Panc1 (cell line): ENCODE measurements at regions not wholly inside any gene's neighbourhood (a gene's known extent, or its start where the extent isn't known, plus 50 kb on each side); places are given as distances from the start of the nearest gene placed in this dataset.
A peak's percentile ranks its signal among the peaks of the same experiment; 100 is the strongest.

Experiments used
- ATAC-seq: fragments of 200-7000 bp; cut with Tn5 transposase; 2 replicates; pipeline ENCODE4 v1.9.1; 2020; ENCODE audit warnings: mild to moderate bottlenecking, moderate library complexity
- BruUV-seq: library from RNA; stranded (reverse); fragments of 400-500 nt; replicated peaks from 2 replicates; lab custom pipeline; 2021; lab: Mats Ljungman, UMichigan
- CTCF ChIA-PET: fragments of 300-600 bp; sonication (Branson Sonifier 250); formaldehyde crosslinking; loops from one replicate; lab custom pipeline; 2022; ENCODE audit warnings: antibody characterized with exemption; lab: Charles Lee
- POLR2A ChIA-PET: fragments of 300-600 bp; sonication (Branson Sonifier 250); formaldehyde crosslinking; loops from one replicate; lab custom pipeline; 2022; ENCODE audit warnings: antibody characterized with exemption; lab: Charles Lee
- DNase-seq: peaks from one replicate; pipeline ENCODE4 v3.0.0-alpha.2; 2010; ENCODE audit warnings: low read depth, low spot score
- H3K27ac ChIP-seq: 2 replicates; pipeline ENCODE4 v1.5.1; 2011; ENCODE audit warnings: mild to moderate bottlenecking, low read length, inconsistent platforms
- H3K27me3 ChIP-seq: fragments of 200-500 bp; sonication (Bioruptor generic); 2 replicates; pipeline ENCODE4 v1.6.0; 2014; ENCODE audit warnings: low read length, inconsistent platforms; ENCODE audit not compliant: control insufficient read depth, insufficient read depth
- H3K36me3 ChIP-seq: fragments of 200-500 bp; sonication (Bioruptor generic); 2 replicates; pipeline ENCODE4 v1.5.1; 2014; ENCODE audit warnings: inconsistent platforms, mild to moderate bottlenecking, low read length, moderate library complexity; ENCODE audit not compliant: control insufficient read depth, insufficient read depth
- H3K4me1 ChIP-seq: 2 replicates; pipeline ENCODE4 v1.5.1; 2011; ENCODE audit warnings: inconsistent platforms, mild to moderate bottlenecking, low read length, moderate library complexity; ENCODE audit not compliant: control insufficient read depth, insufficient read depth
- H3K4me3 ChIP-seq, 2 experiments: 2 replicates each; pipeline ENCODE4 v1.5.1; 2011 to 2012; ENCODE audit warnings: low read depth in 2 of 2, low read length in 2 of 2, mild to moderate bottlenecking in 2 of 2, inconsistent platforms in 1 of 2, moderate library complexity in 1 of 2
- H3K9me3 ChIP-seq: fragments of 200-500 bp; sonication (Bioruptor generic); 2 replicates; pipeline ENCODE4 v1.5.1; 2014; ENCODE audit warnings: low read depth, mild to moderate bottlenecking, inconsistent platforms, low read length, moderate library complexity; ENCODE audit not compliant: control insufficient read depth, insufficient read depth
- CTCF ChIP-seq: fragments of 450-650 bp; IDR thresholded peaks from 2 replicates; pipeline ENCODE4 v1.5.1; 2017; ENCODE audit warnings: mild to moderate bottlenecking
- POLR2AphosphoS5 ChIP-seq: IDR thresholded peaks from 2 replicates; pipeline ENCODE4 v1.6.1; 2012; ENCODE audit warnings: mild to moderate bottlenecking, low read depth, low read length, moderate library complexity
- SIN3A ChIP-seq: IDR thresholded peaks from 2 replicates; pipeline ENCODE4 v1.6.1; 2012; ENCODE audit warnings: low read depth, mild to moderate bottlenecking, low read length, moderate library complexity, borderline replicate concordance; ENCODE audit not compliant: insufficient read depth
- TCF7L2 ChIP-seq: IDR thresholded peaks from 2 replicates; pipeline ENCODE4 v1.6.1; 2011; ENCODE audit warnings: mild to moderate bottlenecking, low read depth, low read length, inconsistent platforms
- in situ Hi-C: cut with HindIII; loops from 2 replicates; pipeline ENCODE4 v1.10.0; 2016; ENCODE audit warnings: low sequenced_read_pairs, low pct_unique_long_range_greater_than_20kb
- intact Hi-C: fragments of 100-400 bp; cut with micrococcal nuclease; formaldehyde crosslinking; loops from one replicate; pipeline ENCODE4 v1.10.0; 2022; ENCODE audit not compliant: unreplicated experiment
- TF ChIP-seq, protein P1 (sequence below), 2 experiments: IDR thresholded peaks; 2 replicates each; pipeline ENCODE4 v1.6.1; 2011 to 2012; ENCODE audit warnings: low read depth in 2 of 2, control low read depth in 1 of 2, low read length in 1 of 2, mild to moderate bottlenecking in 1 of 2, moderate library complexity in 1 of 2; ENCODE audit not compliant: insufficient read depth in 1 of 2

DNA sequence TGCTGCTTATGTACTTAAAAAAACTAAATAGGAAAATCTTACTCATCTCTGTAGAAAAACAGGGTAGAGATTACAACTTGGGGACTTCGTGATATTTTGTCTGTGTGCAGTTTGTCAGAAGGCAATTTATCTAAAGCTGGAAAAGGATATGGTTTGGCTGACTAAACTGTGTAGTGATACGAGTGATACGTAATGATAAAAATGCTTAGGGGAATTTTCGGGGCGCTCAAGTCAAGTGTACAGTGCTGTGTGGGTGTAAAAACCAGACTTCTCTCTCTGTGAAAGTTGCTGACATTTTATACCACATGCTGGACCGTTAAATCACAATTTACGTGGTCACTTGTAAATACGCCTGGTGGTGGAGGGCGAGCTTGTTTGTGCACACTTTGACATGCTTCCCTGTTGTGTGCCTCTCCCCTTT is 221.7 kb downstream of the KCNRG start:
- peak overlapping the region in 1 of 2 experiments; percentile 37; a peak in 2 of 4 replicates for H3K4me3 ChIP-seq
- H3K36me3 ChIP-seq = no peaks in the 10 kb centered on the region
- peaks cover 31% of the 10 kb centered on the region for H3K4me1 ChIP-seq
- peak overlapping the region; percentile 99 for H3K27ac ChIP-seq
- intact Hi-C loops = no loop called here
- H3K9me3 ChIP-seq = no peaks in the 10 kb centered on the region
- DNase-seq = no peak
- TF ChIP-seq CTCF = no peak
- TF ChIP-seq SIN3A = no peak
- no peak for TF ChIP-seq POLR2AphosphoS5
- TF ChIP-seq, protein P1, sequence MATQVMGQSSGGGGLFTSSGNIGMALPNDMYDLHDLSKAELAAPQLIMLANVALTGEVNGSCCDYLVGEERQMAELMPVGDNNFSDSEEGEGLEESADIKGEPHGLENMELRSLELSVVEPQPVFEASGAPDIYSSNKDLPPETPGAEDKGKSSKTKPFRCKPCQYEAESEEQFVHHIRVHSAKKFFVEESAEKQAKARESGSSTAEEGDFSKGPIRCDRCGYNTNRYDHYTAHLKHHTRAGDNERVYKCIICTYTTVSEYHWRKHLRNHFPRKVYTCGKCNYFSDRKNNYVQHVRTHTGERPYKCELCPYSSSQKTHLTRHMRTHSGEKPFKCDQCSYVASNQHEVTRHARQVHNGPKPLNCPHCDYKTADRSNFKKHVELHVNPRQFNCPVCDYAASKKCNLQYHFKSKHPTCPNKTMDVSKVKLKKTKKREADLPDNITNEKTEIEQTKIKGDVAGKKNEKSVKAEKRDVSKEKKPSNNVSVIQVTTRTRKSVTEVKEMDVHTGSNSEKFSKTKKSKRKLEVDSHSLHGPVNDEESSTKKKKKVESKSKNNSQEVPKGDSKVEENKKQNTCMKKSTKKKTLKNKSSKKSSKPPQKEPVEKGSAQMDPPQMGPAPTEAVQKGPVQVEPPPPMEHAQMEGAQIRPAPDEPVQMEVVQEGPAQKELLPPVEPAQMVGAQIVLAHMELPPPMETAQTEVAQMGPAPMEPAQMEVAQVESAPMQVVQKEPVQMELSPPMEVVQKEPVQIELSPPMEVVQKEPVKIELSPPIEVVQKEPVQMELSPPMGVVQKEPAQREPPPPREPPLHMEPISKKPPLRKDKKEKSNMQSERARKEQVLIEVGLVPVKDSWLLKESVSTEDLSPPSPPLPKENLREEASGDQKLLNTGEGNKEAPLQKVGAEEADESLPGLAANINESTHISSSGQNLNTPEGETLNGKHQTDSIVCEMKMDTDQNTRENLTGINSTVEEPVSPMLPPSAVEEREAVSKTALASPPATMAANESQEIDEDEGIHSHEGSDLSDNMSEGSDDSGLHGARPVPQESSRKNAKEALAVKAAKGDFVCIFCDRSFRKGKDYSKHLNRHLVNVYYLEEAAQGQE (IDR thresholded peaks at IDR 0.05; ENCODE audit: insufficient read depth in 1 of 2, low read depth in 2 of 2, low read length in 1 of 2) = no peak
- TF ChIP-seq TCF7L2 = no peak
- in situ Hi-C loops = no loop called here
- peak; percentile 41; the same call in 1 of the 2 replicates for ATAC-seq
- ChIA-PET POLR2A (no interaction called here), CTCF (no interaction called here)
- H3K27me3 ChIP-seq = no peaks in the 10 kb centered on the region
- BruUV-seq = no TSS peak

- no peak overlapping the region for H3K4me3 ChIP-seq
- no peaks in the 10 kb centered on the region for H3K27me3 ChIP-seq
- ChIA-PET CTCF (no interaction called here), POLR2A (no interaction called here)
- in situ Hi-C loops (no loop called here), intact Hi-C loops (no loop called here)
- H3K27ac ChIP-seq = peak overlapping the region; percentile 99
- peaks cover 39% of the 10 kb centered on the region for H3K4me1 ChIP-seq
- BruUV-seq = no TSS peak
- no peaks in the 10 kb centered on the region for H3K9me3 ChIP-seq
- TF ChIP-seq SIN3A (no peak), CTCF (no peak), TCF7L2 (no peak), POLR2AphosphoS5 (no peak)
- TF ChIP-seq, protein P1 (IDR thresholded peaks at IDR 0.05; ENCODE audit: insufficient read depth in 1 of 2, low read depth in 2 of 2, low read length in 1 of 2) = no peak
- no peak for ATAC-seq
- H3K36me3 ChIP-seq = no peaks in the 10 kb centered on the region
- DNase-seq = no peak
These were observed 223.7 kb downstream of the KCNRG start for GRCh38 chr13:50238922-50239321.
